ENCODE measurements at regions not wholly inside any gene's neighbourhood (a gene's known extent, or its start where the extent isn't known, plus 50 kb on each side); places are given as distances from the start of the nearest gene placed in this dataset.

DNA sequence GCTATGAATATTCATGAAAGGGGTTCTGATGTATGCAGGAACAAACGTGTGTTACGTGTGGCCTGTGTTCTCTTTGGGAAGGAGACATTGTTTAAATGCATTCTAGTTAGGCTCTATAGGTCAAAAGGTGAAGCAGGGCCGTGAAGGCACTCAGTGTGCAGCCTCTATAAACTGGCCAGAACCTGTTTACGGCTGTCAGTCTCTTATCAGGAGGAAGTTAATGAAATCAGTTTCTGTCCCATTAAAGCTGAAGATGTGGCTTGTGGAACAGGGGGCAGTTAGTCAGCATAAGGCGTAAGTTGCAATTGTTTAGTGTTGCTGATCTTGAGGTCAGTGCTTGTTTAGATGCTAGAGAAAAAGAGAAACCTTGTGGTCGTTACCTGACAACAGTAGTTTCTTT, 111.5 kb upstream of the KCNG1 start:
- peaks cover 12% of the 10 kb centered on the region for H3K27me3 ChIP-seq
- no peak overlapping the region for H3K27ac ChIP-seq
- no peaks in the 10 kb centered on the region for H3K4me1 ChIP-seq (ENCODE audit: control insufficient read depth in 1 of 2, insufficient read depth in 1 of 2, low read depth in 1 of 2, low read length in 1 of 2)
- no peaks in the 10 kb centered on the region for H3K36me3 ChIP-seq
- H3K4me3 ChIP-seq (ENCODE audit: low read depth in 1 of 2, low read length in 1 of 2) = no peak overlapping the region
- no peaks in the 10 kb centered on the region for H3K9me3 ChIP-seq
- TF ChIP-seq, protein P1, sequence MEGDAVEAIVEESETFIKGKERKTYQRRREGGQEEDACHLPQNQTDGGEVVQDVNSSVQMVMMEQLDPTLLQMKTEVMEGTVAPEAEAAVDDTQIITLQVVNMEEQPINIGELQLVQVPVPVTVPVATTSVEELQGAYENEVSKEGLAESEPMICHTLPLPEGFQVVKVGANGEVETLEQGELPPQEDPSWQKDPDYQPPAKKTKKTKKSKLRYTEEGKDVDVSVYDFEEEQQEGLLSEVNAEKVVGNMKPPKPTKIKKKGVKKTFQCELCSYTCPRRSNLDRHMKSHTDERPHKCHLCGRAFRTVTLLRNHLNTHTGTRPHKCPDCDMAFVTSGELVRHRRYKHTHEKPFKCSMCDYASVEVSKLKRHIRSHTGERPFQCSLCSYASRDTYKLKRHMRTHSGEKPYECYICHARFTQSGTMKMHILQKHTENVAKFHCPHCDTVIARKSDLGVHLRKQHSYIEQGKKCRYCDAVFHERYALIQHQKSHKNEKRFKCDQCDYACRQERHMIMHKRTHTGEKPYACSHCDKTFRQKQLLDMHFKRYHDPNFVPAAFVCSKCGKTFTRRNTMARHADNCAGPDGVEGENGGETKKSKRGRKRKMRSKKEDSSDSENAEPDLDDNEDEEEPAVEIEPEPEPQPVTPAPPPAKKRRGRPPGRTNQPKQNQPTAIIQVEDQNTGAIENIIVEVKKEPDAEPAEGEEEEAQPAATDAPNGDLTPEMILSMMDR (IDR thresholded peaks at IDR 0.05) = no peak

DNA sequence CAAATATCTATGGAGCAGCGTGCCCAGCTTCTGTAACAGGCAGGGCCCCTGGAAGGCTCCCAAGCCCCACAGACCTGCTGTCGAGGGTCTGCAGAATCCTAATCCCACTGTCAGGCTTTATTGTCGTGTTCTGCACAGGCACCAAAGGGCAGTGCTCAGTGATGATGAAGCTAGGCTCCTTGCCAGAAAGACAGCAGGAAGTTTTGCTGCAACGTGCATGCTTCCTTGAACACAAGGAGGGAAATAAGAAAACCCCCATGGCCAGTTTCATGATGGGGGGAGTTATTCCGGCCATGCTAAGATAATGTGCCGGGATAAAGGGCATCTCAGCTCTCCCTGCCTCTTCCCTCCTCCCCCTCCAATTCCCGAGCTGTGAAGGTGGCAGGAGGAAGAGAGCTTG, 109.4 kb upstream of the KCNG1 start:
- no peaks in the 10 kb centered on the region for H3K36me3 ChIP-seq
- TF ChIP-seq, protein P1 (IDR thresholded peaks at IDR 0.05) = no peak
- no peaks in the 10 kb centered on the region for H3K9me3 ChIP-seq
- no peak overlapping the region for H3K27ac ChIP-seq
- H3K27me3 ChIP-seq = peaks cover 19% of the 10 kb centered on the region
- H3K4me1 ChIP-seq (ENCODE audit: control insufficient read depth in 1 of 2, insufficient read depth in 1 of 2, low read depth in 1 of 2, low read length in 1 of 2) = no peaks in the 10 kb centered on the region
- no peak overlapping the region for H3K4me3 ChIP-seq (ENCODE audit: low read depth in 1 of 2, low read length in 1 of 2)

DNA sequence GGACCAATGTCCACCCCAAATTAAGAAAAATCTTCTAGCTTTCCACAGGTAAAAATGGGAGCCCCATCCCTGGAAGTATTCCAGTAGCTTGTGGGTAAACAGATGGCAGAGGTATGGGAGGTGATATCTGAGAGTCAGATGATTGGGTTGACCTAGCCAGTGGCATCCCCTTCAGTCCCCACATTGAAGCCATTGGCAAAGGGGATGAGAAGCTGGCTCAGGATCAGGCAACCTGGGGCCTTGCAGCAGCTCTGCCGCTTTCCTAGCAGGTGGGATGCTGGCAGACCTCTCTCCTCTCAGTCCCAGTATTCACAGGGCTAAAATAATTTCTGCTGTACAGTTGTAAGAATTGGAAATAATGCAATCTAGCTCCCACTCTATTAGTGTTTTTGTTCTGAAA, 108.9 kb upstream of the KCNG1 start:
- Histone ChIP-seq H3K36me3 (no peaks in the 10 kb centered on the region), H3K27ac (no peak overlapping the region), H3K9me3 (no peaks in the 10 kb centered on the region), H3K4me3 (ENCODE audit: low read depth in 1 of 2, low read length in 1 of 2) (no peak overlapping the region), H3K27me3 (peaks cover 20% of the 10 kb centered on the region), H3K4me1 (ENCODE audit: control insufficient read depth in 1 of 2, insufficient read depth in 1 of 2, low read depth in 1 of 2, low read length in 1 of 2) (no peaks in the 10 kb centered on the region)
- TF ChIP-seq, protein P1 (IDR thresholded peaks at IDR 0.05) = no peak

DNA sequence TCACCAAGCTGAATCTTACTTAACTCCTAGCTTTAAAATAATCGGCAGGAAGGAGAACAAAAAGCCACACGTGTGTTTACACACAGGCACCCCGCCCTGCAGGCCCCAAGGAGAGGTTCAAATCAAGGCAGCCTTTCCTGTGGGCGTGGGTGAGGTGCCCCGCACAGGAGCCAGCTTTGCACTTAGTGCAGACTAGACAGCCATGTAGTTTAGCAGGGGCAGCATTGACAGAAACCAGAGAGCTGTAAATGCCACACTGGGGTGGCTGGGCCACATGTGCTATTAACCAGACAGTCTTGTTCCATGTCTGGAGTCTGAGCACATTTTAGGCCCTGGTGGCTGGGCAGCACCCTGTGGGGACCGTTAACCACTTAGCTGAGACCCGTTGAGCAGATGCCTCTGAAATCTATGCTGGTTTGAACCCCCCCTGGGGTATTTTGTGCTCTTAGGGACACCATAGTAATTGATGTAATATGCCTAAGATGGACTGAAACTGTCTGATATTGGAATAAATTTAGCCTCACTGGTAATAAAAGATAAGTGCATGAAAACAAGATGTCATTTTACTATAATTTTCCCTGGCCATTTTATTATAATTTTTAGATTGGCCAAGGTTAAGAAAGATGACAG, 106.4 kb upstream of the KCNG1 start:
- TF ChIP-seq, protein P1 (IDR thresholded peaks at IDR 0.05) = no peak
- no peak overlapping the region for H3K4me3 ChIP-seq (ENCODE audit: low read depth in 1 of 2, low read length in 1 of 2)
- H3K4me1 ChIP-seq (ENCODE audit: control insufficient read depth in 1 of 2, insufficient read depth in 1 of 2, low read depth in 1 of 2, low read length in 1 of 2) = no peaks in the 10 kb centered on the region
- H3K9me3 ChIP-seq = no peaks in the 10 kb centered on the region
- H3K27ac ChIP-seq = no peak overlapping the region
- no peaks in the 10 kb centered on the region for H3K36me3 ChIP-seq
- peaks cover 32% of the 10 kb centered on the region for H3K27me3 ChIP-seq

DNA sequence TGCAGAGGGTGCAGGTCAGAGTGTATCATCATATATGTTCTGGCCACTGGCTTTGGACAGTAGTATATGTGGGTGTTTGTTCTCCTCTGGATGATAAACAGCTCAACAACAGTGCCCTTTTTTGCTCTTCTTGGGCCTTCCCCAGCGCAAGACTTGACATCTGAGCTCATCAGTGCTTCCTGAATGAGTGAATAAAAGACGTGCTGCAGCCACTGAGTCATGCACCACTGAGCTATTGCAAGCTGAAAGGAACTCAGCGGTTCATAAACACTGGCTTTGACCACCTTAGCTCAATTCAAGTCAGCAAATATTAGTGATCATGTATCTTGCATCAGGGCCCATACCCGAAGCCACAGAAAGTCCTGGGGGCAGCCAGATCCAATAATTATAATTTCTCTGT, 105.3 kb upstream of the KCNG1 start:
- Histone ChIP-seq H3K36me3 (no peaks in the 10 kb centered on the region), H3K4me1 (ENCODE audit: control insufficient read depth in 1 of 2, insufficient read depth in 1 of 2, low read depth in 1 of 2, low read length in 1 of 2) (no peaks in the 10 kb centered on the region), H3K27ac (no peak overlapping the region), H3K4me3 (ENCODE audit: low read depth in 1 of 2, low read length in 1 of 2) (no peak overlapping the region), H3K27me3 (peaks cover 41% of the 10 kb centered on the region), H3K9me3 (no peaks in the 10 kb centered on the region)
- TF ChIP-seq, protein P1 (IDR thresholded peaks at IDR 0.05) = no peak

Data from neutrophil (primary cell).